WTC11 (cell line): ENCODE measurements at regions not wholly inside any gene's neighbourhood (a gene's known extent, or its start where the extent isn't known, plus 50 kb on each side); places are given as distances from the start of the nearest gene placed in this dataset.

Experiments
- ATAC-seq: fragments of 200-7000 bp; cut with Tn5 transposase; 2 replicates; pipeline ENCODE4 v1.10.0; 2021; ENCODE audit warnings: mild to moderate bottlenecking, moderate library complexity
- CTCF ChIA-PET: fragments of 300-600 bp; sonication (Branson Sonifier 250); formaldehyde crosslinking; loops from one replicate; lab custom pipeline; 2021; ENCODE audit warnings: antibody characterized with exemption; lab: Charles Lee
- POLR2A ChIA-PET: fragments of 350-600 bp; sonication (Branson Sonifier 250); formaldehyde crosslinking; loops from one replicate; lab custom pipeline; 2021; ENCODE audit warnings: antibody characterized with exemption; lab: Charles Lee
- DNase-seq: peaks from one replicate; pipeline ENCODE4 v3.0.0; 2021; ENCODE audit warnings: low spot score
- H3K27ac Mint-ChIP-seq: 2 replicates; pipeline ENCODE4 v1.8.0; 2021; ENCODE audit warnings: mixed read lengths
- H3K27me3 Mint-ChIP-seq: 2 replicates; pipeline ENCODE4 v1.8.0; 2021; ENCODE audit warnings: low read depth, mild to moderate bottlenecking, moderate library complexity, mixed read lengths
- H3K36me3 Mint-ChIP-seq: 2 replicates; pipeline ENCODE4 v1.8.0; 2021; ENCODE audit warnings: mixed read lengths
- H3K4me1 Mint-ChIP-seq: 2 replicates; pipeline ENCODE4 v1.8.0; 2022; ENCODE audit warnings: mixed read lengths
- H3K4me3 Mint-ChIP-seq: 2 replicates; pipeline ENCODE4 v1.8.0; 2021; ENCODE audit warnings: mild to moderate bottlenecking, moderate library complexity, mixed read lengths
- H3K9me3 Mint-ChIP-seq: 2 replicates; pipeline ENCODE4 v1.8.0; 2021; ENCODE audit warnings: mixed read lengths
- AFF4 ChIP-seq: sonication (generic); formaldehyde crosslinking; IDR thresholded peaks from 2 replicates; pipeline ENCODE4 v1.8.1; 2023; ENCODE audit warnings: mild to moderate bottlenecking, missing genetic modification reagents, borderline replicate concordance
- AR ChIP-seq: fragments of 250-450 bp; sonication (Bioruptor Pico); IDR thresholded peaks from 2 replicates; pipeline ENCODE4 v1.9.0; 2021; ENCODE audit warnings: mild to moderate bottlenecking
- ATF2 ChIP-seq: sonication (generic); formaldehyde crosslinking; IDR thresholded peaks from 2 replicates; pipeline ENCODE4 v1.8.1; 2022; ENCODE audit warnings: low read depth, missing genetic modification reagents, borderline replicate concordance
- CBFB ChIP-seq: sonication (generic); formaldehyde crosslinking; IDR thresholded peaks from 2 replicates; pipeline ENCODE4 v1.8.1; 2022; ENCODE audit warnings: mild to moderate bottlenecking, low read depth, missing genetic modification reagents
- E2F4 ChIP-seq: sonication (generic); formaldehyde crosslinking; IDR thresholded peaks from 2 replicates; pipeline ENCODE4 v1.8.1; 2022; ENCODE audit warnings: low read depth, mild to moderate bottlenecking, moderate library complexity, missing genetic modification reagents, borderline replicate concordance
- FOXP1 ChIP-seq: sonication (generic); formaldehyde crosslinking; IDR thresholded peaks from 2 replicates; pipeline ENCODE4 v1.8.0; 2022; ENCODE audit warnings: missing genetic modification reagents, mild to moderate bottlenecking, moderate library complexity, borderline replicate concordance
- GABPB1 ChIP-seq: sonication (generic); formaldehyde crosslinking; IDR thresholded peaks from 2 replicates; pipeline ENCODE4 v1.8.1; 2023; ENCODE audit warnings: mild to moderate bottlenecking, missing genetic modification reagents
- IRF1 ChIP-seq: sonication (generic); formaldehyde crosslinking; IDR thresholded peaks from 2 replicates; pipeline ENCODE4 v1.8.0; 2023; ENCODE audit warnings: missing genetic modification reagents
- IRF2 ChIP-seq: sonication (generic); formaldehyde crosslinking; IDR thresholded peaks from 2 replicates; pipeline ENCODE4 v1.8.0; 2022; ENCODE audit warnings: low read depth, missing genetic modification reagents, borderline replicate concordance
- JUN ChIP-seq: sonication (generic); formaldehyde crosslinking; IDR thresholded peaks from 2 replicates; pipeline ENCODE4 v1.8.0; 2023; ENCODE audit warnings: mild to moderate bottlenecking, missing genetic modification reagents
- NFATC4 ChIP-seq: fragments of 250-450 bp; sonication (Bioruptor Pico); IDR thresholded peaks from 2 replicates; pipeline ENCODE4 v1.9.0; 2021; ENCODE audit warnings: mild to moderate bottlenecking
- TEAD1 ChIP-seq: sonication (generic); formaldehyde crosslinking; IDR thresholded peaks from 2 replicates; pipeline ENCODE4 v1.8.0; 2022; ENCODE audit warnings: mild to moderate bottlenecking, missing genetic modification reagents
- TEAD4 ChIP-seq: sonication (generic); formaldehyde crosslinking; IDR thresholded peaks from 2 replicates; pipeline ENCODE4 v1.8.0; 2022; ENCODE audit warnings: mild to moderate bottlenecking, missing genetic modification reagents
- TP53 ChIP-seq: sonication (generic); formaldehyde crosslinking; IDR thresholded peaks from 2 replicates; pipeline ENCODE4 v1.8.1; 2023; ENCODE audit warnings: mild to moderate bottlenecking, missing genetic modification reagents
- USF2 ChIP-seq: sonication (generic); formaldehyde crosslinking; IDR thresholded peaks from 2 replicates; pipeline ENCODE4 v1.8.1; 2023; ENCODE audit warnings: mild to moderate bottlenecking, missing genetic modification reagents, moderate library complexity
- ZNF263 ChIP-seq: sonication (generic); formaldehyde crosslinking; IDR thresholded peaks from 2 replicates; pipeline ENCODE4 v1.8.1; 2022; ENCODE audit warnings: low read depth, mild to moderate bottlenecking, moderate library complexity, missing genetic modification reagents
- ZNF317 ChIP-seq: sonication (generic); formaldehyde crosslinking; IDR thresholded peaks from 2 replicates; pipeline ENCODE4 v1.8.1; 2023; ENCODE audit warnings: low read depth, mild to moderate bottlenecking, moderate library complexity, missing genetic modification reagents, borderline replicate concordance
- ZNF532 ChIP-seq: fragments of 250-450 bp; sonication (Bioruptor Pico); IDR thresholded peaks from 2 replicates; pipeline ENCODE4 v1.9.0; 2021; ENCODE audit warnings: mild to moderate bottlenecking, borderline replicate concordance

- TF ChIP-seq AR (CRISPR knock-in tag): no peak
- no peak for TF ChIP-seq AFF4 (CRISPR knock-in tag)
- no peak for TF ChIP-seq TP53 (CRISPR knock-in tag)
- no peak for TF ChIP-seq JUN
- TF ChIP-seq GABPB1 (CRISPR knock-in tag): no peak
- no peak for TF ChIP-seq ATF2 (CRISPR knock-in tag)
- TF ChIP-seq ZNF532 (CRISPR knock-in tag): no peak
- TF ChIP-seq IRF1 (CRISPR knock-in tag): no peak
- TF ChIP-seq CBFB (CRISPR knock-in tag): no peak
- Mint-ChIP-seq H3K9me3 (no peaks in the 10 kb centered on the region), H3K4me1 (no peaks in the 10 kb centered on the region), H3K27ac (no peak overlapping the region), H3K4me3 (no peak overlapping the region), H3K27me3 (no peaks in the 10 kb centered on the region), H3K36me3 (no peaks in the 10 kb centered on the region)
- CTCF ChIA-PET: interaction anchor here (0.7 kb wide), 1 partner anchor 632 kb away, joined by 3 read pairs; no protein-coding TSS in a partner anchor
- ATAC-seq (no peak), DNase-seq (no peak)
- POLR2A ChIA-PET: no interaction called here
Observed at GRCh38 chr2:45300026-45300750, 290.9 kb upstream of the SIX2 start.

GRCh38 chr2:45299361-45299760 lies 290.1 kb upstream of the SIX2 start:
- Mint-ChIP-seq H3K4me3 (no peak overlapping the region), H3K27ac (no peak overlapping the region), H3K27me3 (no peaks in the 10 kb centered on the region), H3K9me3 (no peaks in the 10 kb centered on the region), H3K4me1 (peaks cover 1% of the 10 kb centered on the region), H3K36me3 (no peaks in the 10 kb centered on the region)
- no peak for ATAC-seq
- ChIA-PET POLR2A (interaction anchor here (0.6 kb wide), 1 partner anchor 118 kb away, joined by 12 read pairs; no protein-coding TSS in a partner anchor), CTCF (interaction anchor here (0.7 kb wide), 1 partner anchor 631 kb away, joined by 3 read pairs; no protein-coding TSS in a partner anchor)
- DNase-seq: no peak
- TF ChIP-seq TEAD4 (CRISPR knock-in tag): no peak
- TF ChIP-seq ZNF317 (CRISPR knock-in tag): no peak
- no peak for TF ChIP-seq USF2
- no peak for TF ChIP-seq IRF2
- no peak for TF ChIP-seq E2F4
- TF ChIP-seq FOXP1 (CRISPR knock-in tag): no peak
- TF ChIP-seq ZNF263: no peak
- TF ChIP-seq NFATC4: no peak
- no peak for TF ChIP-seq TEAD1
